Endothelial cell of umbilical vein (primary cell): ENCODE measurements at regions not wholly inside any gene's neighbourhood (a gene's known extent, or its start where the extent isn't known, plus 50 kb on each side); places are given as distances from the start of the nearest gene placed in this dataset.

Experiments
- BruUV-seq: library from RNA; stranded (reverse); fragments of 400-500 nt; replicated peaks from 2 replicates; lab custom pipeline; 2021; lab: Mats Ljungman, UMichigan
- CTCF ChIA-PET: fragments of 300-600, 350-600 bp; sonication (Branson Sonifier 250); formaldehyde crosslinking; loops from one replicate; lab custom pipeline; 2021; ENCODE audit warnings: antibody characterized with exemption, inconsistent platforms; lab: Charles Lee
- POLR2A ChIA-PET: fragments of 300-600, 350-600 bp; sonication (Branson Sonifier 250); formaldehyde crosslinking; loops from one replicate; lab custom pipeline; 2021; ENCODE audit warnings: antibody characterized with exemption, inconsistent platforms; lab: Charles Lee
- DNase-seq: peaks from one replicate; pipeline ENCODE4 v3.0.0-alpha.2; 2011; ENCODE audit warnings: low read depth, low spot score
- FAIRE-seq: peaks from 2 replicates; lab custom pipeline; 2011; peaks lifted over from hg19 to GRCh38; lab: Jason Lieb, UNC
- H2AFZ ChIP-seq: 2 replicates; pipeline ENCODE4 v1.6.0; 2012; ENCODE audit warnings: low read depth, low read length, control low read depth, inconsistent platforms
- H3K27ac ChIP-seq: 2 replicates; pipeline ENCODE4 v1.5.1; 2011; ENCODE audit warnings: low read depth, mild to moderate bottlenecking, control low read depth, low read length, moderate library complexity; ENCODE audit not compliant: insufficient read depth
- H3K27me3 ChIP-seq, 2 experiments: 2 replicates each; pipeline versions ENCODE4 v1.6.0 to v1.6.1; 2011; ENCODE audit warnings: low read length in 2 of 2, mixed read lengths in 1 of 2; ENCODE audit not compliant: control insufficient read depth in 2 of 2, insufficient read depth in 2 of 2
- H3K36me3 ChIP-seq, 2 experiments: 2 replicates in 1 of 2; 3 replicates in 1 of 2; pipeline ENCODE4 v1.5.1; 2011; ENCODE audit warnings: low read length in 2 of 2, mild to moderate bottlenecking in 1 of 2, moderate library complexity in 1 of 2; ENCODE audit not compliant: control insufficient read depth in 2 of 2, insufficient read depth in 2 of 2; ENCODE audit errors: extremely low read depth in 1 of 2
- H3K4me1 ChIP-seq: 3 replicates; pipeline ENCODE4 v1.5.1; 2011; ENCODE audit warnings: mild to moderate bottlenecking, low read length; ENCODE audit not compliant: control insufficient read depth, insufficient read depth; ENCODE audit errors: extremely low read depth
- H3K4me2 ChIP-seq: 2 replicates; pipeline ENCODE4 v1.6.1; 2011; ENCODE audit warnings: low read length, control low read depth, mixed read lengths; ENCODE audit not compliant: insufficient read depth
- H3K4me3 ChIP-seq, 3 experiments: fragments of 200-600 bp in 1 of 3; sonication (generic), shearing (Covaris generic) in 1 of 3; replicated peaks in 1 of 3; 2 replicates each; pipeline ENCODE4 v1.5.1; 2011 to 2016; ENCODE audit warnings: control low read depth in 3 of 3, low read length in 3 of 3, mild to moderate bottlenecking in 2 of 3, inconsistent platforms in 1 of 3, low read depth in 1 of 3, moderate library complexity in 1 of 3; ENCODE audit not compliant: insufficient read depth in 1 of 3
- H3K79me2 ChIP-seq: 2 replicates; pipeline ENCODE4 v1.6.0; 2012; ENCODE audit warnings: low read length, inconsistent platforms; ENCODE audit not compliant: control insufficient read depth, insufficient read depth
- H3K9ac ChIP-seq: replicated peaks from 2 replicates; pipeline ENCODE3; 2011; ENCODE audit warnings: low read length, control low read depth; ENCODE audit not compliant: insufficient read depth; ENCODE audit errors: extremely low read depth
- H3K9me1 ChIP-seq: replicated peaks from 3 replicates; pipeline ENCODE4 v1.6.0; 2011; ENCODE audit warnings: mild to moderate bottlenecking, low read length; ENCODE audit not compliant: control insufficient read depth, insufficient read depth; ENCODE audit errors: extremely low read depth
- H3K9me3 ChIP-seq: replicated peaks from 2 replicates; pipeline ENCODE4 v1.5.1; 2012; ENCODE audit warnings: low read length, inconsistent platforms; ENCODE audit not compliant: control insufficient read depth, insufficient read depth
- H4K20me1 ChIP-seq: replicated peaks from 2 replicates; pipeline ENCODE3; 2011; ENCODE audit warnings: mild to moderate bottlenecking, low read length; ENCODE audit not compliant: control insufficient read depth, insufficient read depth; ENCODE audit errors: extremely low read depth
- CTCF ChIP-seq, 2 donors: IDR thresholded peaks; 1 replicate in 1 of 2; 2 replicates in 1 of 2; pipeline ENCODE4 v1.5.1; 2011; ENCODE audit warnings: low read length in 2 of 2, mild to moderate bottlenecking in 2 of 2, moderate library complexity in 2 of 2, control low read depth in 1 of 2, inconsistent platforms in 1 of 2, low read depth in 1 of 2; ENCODE audit not compliant: insufficient read depth in 1 of 2; ENCODE audit errors: extremely low read depth in 1 of 2
- EZH2 ChIP-seq: IDR thresholded peaks from 2 replicates; pipeline ENCODE4 v1.6.1; 2012; ENCODE audit warnings: borderline replicate concordance, low read depth, mild to moderate bottlenecking, moderate library complexity, low read length, inconsistent platforms; ENCODE audit not compliant: severe bottlenecking
- FOS ChIP-seq: IDR thresholded peaks from 2 replicates; pipeline ENCODE4 v1.6.1; 2011; ENCODE audit warnings: mild to moderate bottlenecking, low read length, moderate library complexity, borderline replicate concordance; ENCODE audit not compliant: insufficient read depth
- GATA2 ChIP-seq: IDR thresholded peaks from 2 replicates; pipeline ENCODE4 v1.7.0; 2011; ENCODE audit warnings: low read depth, mild to moderate bottlenecking, moderate library complexity, mixed read lengths, low read length; ENCODE audit not compliant: insufficient read length, insufficient read depth
- JUN ChIP-seq: IDR thresholded peaks from 2 replicates; pipeline ENCODE4 v1.6.1; 2011; ENCODE audit warnings: borderline replicate concordance, low read depth; ENCODE audit not compliant: insufficient read length, insufficient read depth
- MAX ChIP-seq: IDR thresholded peaks from 2 replicates; pipeline ENCODE4 v1.6.1; 2011; ENCODE audit not compliant: insufficient read depth, insufficient read length
- MYC ChIP-seq: IDR thresholded peaks from one replicate; pipeline ENCODE4 v1.6.1; 2011; ENCODE audit warnings: mild to moderate bottlenecking, low read depth, low read length
- POLR2A ChIP-seq: IDR thresholded peaks from 2 replicates; pipeline ENCODE4 v1.6.1; 2012; ENCODE audit warnings: low read depth, mild to moderate bottlenecking, control low read depth, low read length
- POLR2AphosphoS5 ChIP-seq: IDR thresholded peaks from 2 replicates; pipeline ENCODE4 v1.6.1; 2012; ENCODE audit warnings: low read depth, mild to moderate bottlenecking, control low read depth, low read length, moderate library complexity; ENCODE audit not compliant: insufficient read depth
- dilution Hi-C: fragments of 300-500 bp; cut with MboI; formaldehyde crosslinking; loops from one replicate; pipeline ENCODE4 v1.15.0; 2019; ENCODE audit warnings: low sequenced_read_pairs; ENCODE audit not compliant: extremely low pct_ligation_motif_present
- intact Hi-C: fragments of 100-400 bp; cut with micrococcal nuclease; formaldehyde crosslinking; loops from one replicate; pipeline ENCODE4 v1.10.0; 2022

- intact Hi-C loops, result no loop called here
- dilution Hi-C loops, result no loop called here
- no peaks in the 10 kb centered on the region for H3K36me3 ChIP-seq
- BruUV-seq, result no TSS peak
- ChIA-PET CTCF (interaction anchor here (1.4 kb wide), 1 partner anchor 128 kb away, joined by 3 read pairs; no protein-coding TSS in a partner anchor), POLR2A (no interaction called here)
- H3K9me3 ChIP-seq, result no peaks in the 10 kb centered on the region
- no peak for TF ChIP-seq POLR2AphosphoS5
- TF ChIP-seq POLR2A, result no peak
- TF ChIP-seq JUN, result no peak
- TF ChIP-seq MYC, result no peak
- no peak for FAIRE-seq
- no peaks in the 10 kb centered on the region for H3K9me1 ChIP-seq
- DNase-seq, result no peak
- H4K20me1 ChIP-seq, result no peaks in the 10 kb centered on the region
- no peak overlapping the region for H3K4me2 ChIP-seq
- H2AFZ ChIP-seq, result no peak overlapping the region
- H3K4me1 ChIP-seq, result peaks cover 28% of the 10 kb centered on the region
- H3K4me3 ChIP-seq, result no peak overlapping the region
- no peak overlapping the region for H3K9ac ChIP-seq
- H3K27me3 ChIP-seq, result no peaks in the 10 kb centered on the region
- H3K79me2 ChIP-seq, result no peaks in the 10 kb centered on the region
- no peak overlapping the region for H3K27ac ChIP-seq
Observed at GRCh38 chr12:105937009-105937408, 201.7 kb downstream of the NUAK1 start.

GRCh38 chr12:105939181-105939721 is 199.5 kb downstream of the NUAK1 start:
- H3K4me1 ChIP-seq, result peaks cover 19% of the 10 kb centered on the region
- H3K4me2 ChIP-seq, result no peak overlapping the region
- no peaks in the 10 kb centered on the region for H3K36me3 ChIP-seq
- no peak overlapping the region for H2AFZ ChIP-seq
- dilution Hi-C loops (no loop called here), intact Hi-C loops (no loop called here)
- TF ChIP-seq JUN, result no peak
- no peak for TF ChIP-seq MYC
- TF ChIP-seq FOS, result no peak
- no peak for TF ChIP-seq MAX
- TF ChIP-seq GATA2, result no peak
- TF ChIP-seq CTCF (IDR thresholded peaks at IDR 0.05; ENCODE audit: extremely low read depth in 1 of 2, insufficient read depth in 1 of 2, low read depth in 1 of 2, low read length in 2 of 2), result no peak
- no peak for TF ChIP-seq POLR2AphosphoS5
- no peak for TF ChIP-seq EZH2
- no peak for TF ChIP-seq POLR2A
- BruUV-seq, result no TSS peak
- no peaks in the 10 kb centered on the region for H3K9me1 ChIP-seq
- H4K20me1 ChIP-seq, result no peaks in the 10 kb centered on the region
- CTCF ChIA-PET, result no interaction called here
- POLR2A ChIA-PET, result no interaction called here
- H3K4me3 ChIP-seq, result no peak overlapping the region
- no peaks in the 10 kb centered on the region for H3K9me3 ChIP-seq
- FAIRE-seq (no peak), DNase-seq (no peak)
- no peak overlapping the region for H3K9ac ChIP-seq
- H3K27me3 ChIP-seq, result no peaks in the 10 kb centered on the region
- H3K79me2 ChIP-seq, result no peaks in the 10 kb centered on the region
- H3K27ac ChIP-seq, result no peak overlapping the region
